LHCN-M2 (cell line): ENCODE measurements at regions not wholly inside any gene's neighbourhood (a gene's known extent, or its start where the extent isn't known, plus 50 kb on each side); places are given as distances from the start of the nearest gene placed in this dataset.

Source experiments
- DNase-seq: peaks from one replicate; pipeline ENCODE4 v3.0.0-alpha.2; 2012; ENCODE audit warnings: low read depth

GRCh38 chr19:29096896-29097295, 116.1 kb downstream of the UQCRFS1 start:
- DNase-seq, result no peak

GRCh38 chr19:29093553-29093908, 119.4 kb downstream of the UQCRFS1 start:
- no peak for DNase-seq

GRCh38 chr19:29092712-29093552, 120.0 kb downstream of the UQCRFS1 start:
- DNase-seq, result no peak

GRCh38 chr19:29090783-29091526, 122.0 kb downstream of the UQCRFS1 start:
- no peak for DNase-seq

DNA sequence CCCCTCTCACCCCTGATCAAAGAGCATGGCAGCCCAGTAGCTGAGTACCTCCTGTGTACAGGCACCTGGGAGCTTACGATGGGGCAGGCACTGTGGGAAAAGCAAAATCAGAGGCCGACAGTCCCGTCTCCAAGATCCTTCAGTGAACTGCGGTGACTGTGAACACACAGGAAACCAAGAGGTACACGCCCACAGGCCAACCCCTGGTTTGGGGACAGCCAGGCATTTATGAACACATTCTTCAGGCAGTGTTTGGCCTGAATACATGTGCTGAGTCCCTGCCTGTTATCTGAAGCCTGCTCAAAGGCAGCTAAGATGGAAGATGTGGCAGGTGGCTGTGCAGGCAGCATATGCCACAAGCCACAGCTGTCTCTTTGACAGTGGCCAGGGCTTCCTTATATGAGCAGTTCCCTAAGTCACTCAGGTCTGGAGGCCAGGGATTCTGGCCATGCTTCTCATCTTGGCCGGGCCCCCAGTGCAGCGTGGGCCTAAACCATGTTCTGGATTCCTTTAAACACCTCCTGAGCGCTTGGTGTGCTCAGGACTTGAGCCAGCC, 123.6 kb downstream of the UQCRFS1 start:
- no peak for DNase-seq

DNA sequence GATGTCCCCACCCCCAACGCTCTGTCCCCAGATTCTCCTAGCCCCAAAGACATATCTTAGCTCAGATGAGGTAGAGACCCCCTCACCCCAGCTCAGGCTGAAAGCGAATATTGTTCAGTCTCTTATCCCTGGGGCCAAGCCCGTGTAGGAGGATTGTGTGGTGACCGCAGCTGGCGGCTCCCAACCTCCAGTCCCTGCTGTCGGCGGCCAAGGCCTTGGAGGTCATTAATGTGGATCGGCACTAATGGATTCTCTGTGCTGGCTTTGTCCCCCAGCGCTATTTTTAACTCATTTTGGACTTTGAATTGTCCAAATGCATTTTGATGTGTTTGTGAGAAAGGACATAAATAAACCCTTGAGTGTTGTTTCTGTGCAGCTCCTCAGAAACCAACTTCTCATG, 124.2 kb downstream of the UQCRFS1 start:
- no peak for DNase-seq

DNA sequence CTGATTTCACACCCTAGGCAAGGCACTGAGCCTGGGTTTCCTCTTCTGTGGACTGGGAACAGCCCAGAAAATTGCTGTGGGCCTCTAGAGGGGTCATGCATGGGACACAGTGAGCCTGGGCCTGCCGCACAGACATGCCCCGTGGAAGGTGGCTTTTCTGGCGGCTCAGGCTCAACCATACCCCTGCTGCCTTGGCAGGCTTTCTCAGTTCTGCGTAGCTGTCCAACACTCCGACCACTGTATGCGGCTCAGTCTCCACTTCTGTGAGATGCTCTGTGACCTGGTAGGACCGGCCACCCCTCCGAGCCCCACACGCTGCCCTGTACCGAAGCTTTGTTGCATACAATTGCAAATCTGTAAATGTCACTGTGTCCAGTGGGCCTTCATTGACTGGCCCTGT, 126.3 kb downstream of the UQCRFS1 start:
- DNase-seq, result no peak

GRCh38 chr19:29086182-29086581, 126.8 kb downstream of the UQCRFS1 start:
- no peak for DNase-seq

DNA sequence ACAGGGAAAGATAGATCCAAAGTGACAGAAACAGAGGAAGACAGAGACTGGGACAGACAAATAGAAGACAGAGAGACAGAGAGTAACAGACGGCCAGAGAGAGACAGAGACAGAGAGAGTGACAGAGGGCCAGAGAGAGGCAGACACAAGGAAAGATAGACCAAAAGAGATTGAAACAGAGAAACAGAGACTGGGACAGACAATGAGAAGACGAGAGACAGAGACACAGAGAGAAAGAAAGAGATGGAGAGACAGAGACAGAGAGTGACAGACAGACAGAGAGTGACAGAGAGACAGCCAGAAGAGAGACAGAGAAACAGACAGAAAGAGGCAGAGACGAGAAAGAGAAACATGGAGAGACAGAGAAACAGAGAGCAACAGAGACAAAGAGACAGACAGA, 127.3 kb downstream of the UQCRFS1 start:
- no peak for DNase-seq

DNA sequence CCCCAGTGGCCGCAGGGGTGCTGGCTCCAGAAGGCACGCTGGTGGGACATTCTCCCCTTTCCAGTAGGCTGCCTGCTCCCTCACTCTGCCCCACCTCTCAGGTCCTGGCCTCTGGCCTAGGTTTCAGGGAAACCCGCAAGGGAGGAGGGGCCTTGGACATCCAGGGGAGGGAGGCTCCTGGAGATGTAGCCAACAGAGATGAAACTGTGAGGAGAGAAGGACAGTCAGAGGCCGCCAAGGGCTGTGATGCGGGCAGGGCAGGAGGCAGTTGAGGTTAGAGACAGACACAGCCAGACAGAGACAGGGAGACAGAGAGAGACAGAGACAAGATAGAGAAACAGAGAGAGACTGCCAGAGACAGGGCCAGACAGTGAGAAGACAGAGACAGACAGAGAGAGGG, 127.7 kb downstream of the UQCRFS1 start:
- DNase-seq, result no peak

GRCh38 chr19:29084266-29084665, 128.7 kb downstream of the UQCRFS1 start:
- DNase-seq, result peak; percentile 11

DNA sequence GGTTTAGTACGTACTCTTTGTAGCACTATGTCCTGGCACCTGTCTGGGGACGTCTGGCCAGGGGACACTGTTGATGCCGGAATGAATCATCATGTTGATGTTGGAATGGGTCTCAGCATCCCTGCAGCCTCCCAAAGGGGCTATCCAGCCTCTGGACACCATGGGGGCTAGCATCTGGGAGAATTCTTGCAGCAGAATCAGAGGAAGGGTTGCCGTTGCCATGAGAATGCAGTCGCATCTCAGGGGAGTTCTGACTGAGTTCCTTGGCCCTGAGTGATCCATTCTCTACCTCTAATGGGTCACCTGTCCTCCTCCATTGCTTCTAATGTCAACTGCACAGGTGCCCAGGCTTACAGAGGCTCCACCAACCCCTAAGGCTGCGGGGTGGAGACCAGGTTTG, 129.1 kb downstream of the UQCRFS1 start:
- DNase-seq, result no peak

- DNase-seq, result no peak
These were observed 133.5 kb downstream of the UQCRFS1 start for GRCh38 chr19:29079356-29080032.

GRCh38 chr19:29076963-29077362, 136.0 kb downstream of the UQCRFS1 start:
- DNase-seq, result no peak

GRCh38 chr19:29076161-29076560, 136.8 kb downstream of the UQCRFS1 start:
- DNase-seq, result no peak

GRCh38 chr19:29075149-29075548, 137.8 kb downstream of the UQCRFS1 start:
- DNase-seq, result no peak

GRCh38 chr19:29074579-29074978, 138.4 kb downstream of the UQCRFS1 start:
- no peak for DNase-seq

GRCh38 chr19:29067831-29068230, 145.1 kb downstream of the UQCRFS1 start:
- DNase-seq, result no peak

DNA sequence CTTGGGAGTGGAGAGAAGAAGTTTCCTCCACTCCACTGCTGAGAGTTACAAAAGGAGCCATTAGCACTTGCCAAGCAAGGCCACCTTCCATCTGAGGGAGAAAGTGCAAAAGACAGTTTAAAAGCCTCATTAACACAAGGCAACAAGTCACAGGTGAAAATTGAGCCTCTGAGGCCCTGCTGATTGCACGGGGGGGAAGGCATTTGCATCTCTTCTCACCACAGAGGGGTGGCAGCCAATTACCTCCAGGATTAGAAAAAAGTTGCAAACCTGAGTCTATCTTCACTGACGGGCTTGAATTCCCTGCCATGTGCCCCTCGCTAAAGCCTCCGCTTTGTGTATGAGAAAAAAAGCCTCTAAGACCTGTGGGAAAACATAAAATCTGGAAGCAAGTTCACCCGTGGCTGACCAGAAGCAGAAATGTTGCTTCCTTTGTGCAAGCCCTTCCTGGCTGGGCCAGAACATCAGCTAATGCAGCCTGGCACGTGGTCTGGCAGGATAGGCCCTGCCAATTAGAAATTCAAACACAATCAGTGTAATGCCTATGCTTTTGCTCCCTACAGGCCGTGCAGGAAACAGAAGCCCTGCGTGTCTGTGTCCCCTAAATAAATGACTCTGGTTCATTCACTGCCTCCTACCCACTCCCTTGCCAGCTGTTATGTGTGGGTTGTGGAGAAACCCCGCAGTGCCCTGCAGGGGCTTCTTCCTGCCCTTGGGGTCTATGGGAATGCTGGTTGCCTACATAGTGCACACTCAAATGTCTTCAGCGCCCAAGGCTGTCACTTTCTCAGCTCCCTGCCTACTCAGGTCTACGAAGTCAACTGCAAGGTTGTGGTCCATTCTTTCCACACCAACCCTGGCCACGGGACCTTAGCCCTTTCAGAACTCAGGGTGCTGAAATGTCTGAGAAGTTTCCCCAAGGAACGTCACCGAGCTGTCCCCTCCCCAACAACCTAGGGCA, 150.2 kb downstream of the UQCRFS1 start:
- DNase-seq, result no peak

DNA sequence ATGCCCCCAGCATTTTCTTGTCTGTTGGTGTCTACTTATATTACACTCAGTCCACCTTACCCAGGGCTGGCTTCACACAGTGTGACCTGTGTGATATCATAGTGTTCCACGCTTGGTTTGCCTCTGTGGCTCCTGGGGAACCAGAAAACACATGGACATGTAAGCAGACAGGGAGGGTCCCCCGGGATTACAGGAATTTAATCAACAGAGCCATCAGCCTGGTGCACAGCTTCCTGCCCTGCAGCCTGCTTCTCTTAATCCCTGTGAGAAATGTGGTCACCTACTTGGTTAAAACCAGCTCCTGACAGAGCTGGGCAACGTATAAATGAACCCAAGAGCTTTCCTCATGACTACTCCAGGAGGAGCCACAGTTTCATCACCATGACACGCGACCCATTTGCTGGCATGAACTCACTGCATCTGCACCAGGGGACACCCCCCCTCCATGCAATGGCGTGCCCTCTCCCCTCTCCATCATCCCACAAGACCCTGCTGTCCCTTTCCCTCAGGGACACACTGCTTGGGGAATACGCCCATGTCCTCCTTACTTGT, 152.1 kb downstream of the UQCRFS1 start:
- no peak for DNase-seq

DNA sequence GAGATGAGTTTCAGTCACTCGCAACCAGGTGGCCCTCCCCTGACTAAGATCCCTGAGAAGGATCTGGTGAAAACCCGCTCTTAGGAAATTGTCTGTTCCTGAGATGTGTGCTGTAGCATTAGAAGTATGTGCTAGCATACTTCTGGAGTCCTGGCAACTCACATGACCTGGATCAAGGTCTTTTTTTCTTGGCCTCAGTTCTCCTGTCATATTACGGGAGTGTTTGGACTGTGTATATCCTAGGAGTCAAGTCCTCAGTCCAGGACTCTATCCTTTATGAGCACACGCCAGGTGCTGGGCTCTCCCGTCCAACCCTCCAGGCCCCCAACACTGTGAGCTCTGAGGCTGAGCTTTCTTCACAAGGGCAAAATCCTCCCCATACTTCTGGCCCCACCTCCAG, 156.4 kb downstream of the UQCRFS1 start:
- DNase-seq, result no peak
